Gastroesophageal sphincter (tissue), 4 donors: ENCODE measurements at regions not wholly inside any gene's neighbourhood (a gene's known extent, or its start where the extent isn't known, plus 50 kb on each side); places are given as distances from the start of the nearest gene placed in this dataset.

Experiments used
- ATAC-seq: fragments of 150-250 bp; one replicate; pipeline ENCODE4 v1.9.1; 2016; ENCODE audit warnings: mild to moderate bottlenecking, moderate library complexity
- H3K27ac ChIP-seq, 4 donors: fragments of 200-600 bp; sonication (generic) in 3 of 4; 1 replicate in 3 of 4; 2 replicates in 1 of 4; pipeline ENCODE4 v1.5.1; 2016 to 2019
- H3K27me3 ChIP-seq: fragments of 200-600 bp; sonication (generic); one replicate; pipeline ENCODE4 v1.5.1; 2019
- H3K36me3 ChIP-seq, 2 donors: fragments of 200-600 bp; sonication (generic); one replicate each; pipeline ENCODE4 v1.5.1; 2019; ENCODE audit warnings: control low read depth in 1 of 2
- H3K4me1 ChIP-seq, 3 donors: fragments of 200-600 bp; sonication (generic); 1 replicate in 2 of 3; 2 replicates in 1 of 3; pipeline ENCODE4 v1.5.1; 2016 to 2019; ENCODE audit warnings: control low read depth in 2 of 3
- H3K4me3 ChIP-seq, 2 donors: fragments of 200-600 bp; sonication (generic); one replicate each; pipeline ENCODE4 v1.5.1; 2019; ENCODE audit warnings: mild to moderate bottlenecking in 1 of 2, moderate library complexity in 1 of 2
- H3K9me3 ChIP-seq, 3 donors: fragments of 200-600 bp; sonication (generic); one replicate each; pipeline ENCODE4 v1.5.1; 2017 to 2019; ENCODE audit warnings: control low read depth in 2 of 3
- EP300 ChIP-seq: sonication (generic); formaldehyde crosslinking; IDR thresholded peaks from one replicate; pipeline ENCODE4 v1.6.1; 2017; ENCODE audit warnings: antibody characterized with exemption, mild to moderate bottlenecking
- POLR2A ChIP-seq, 2 donors: fragments of 450-650 bp; IDR thresholded peaks; one replicate each; pipeline ENCODE4 v1.6.1; 2017; ENCODE audit warnings: antibody characterized with exemption in 2 of 2, mild to moderate bottlenecking in 2 of 2, moderate library complexity in 1 of 2
- POLR2AphosphoS5 ChIP-seq: sonication (generic); formaldehyde crosslinking; IDR thresholded peaks from one replicate; pipeline ENCODE4 v1.6.1; 2017; ENCODE audit warnings: antibody characterized with exemption
- WGBS, 2 donors: methylation state at CpG; one replicate each; pipeline ENCODE4 v1.1.5; 2018; ENCODE audit warnings: low coverage in 1 of 2; 5-methylcytosine and 5-hydroxymethylcytosine counted together
- TF ChIP-seq, protein P1 (sequence below), 4 experiments: fragments of 200-600 bp in 2 of 4; fragments of 450-650 bp in 2 of 4; sonication (generic) in 1 of 4; IDR thresholded peaks; one replicate each; pipeline ENCODE4 v1.5.1; 2017 to 2019; ENCODE audit warnings: antibody characterized with exemption in 4 of 4, mild to moderate bottlenecking in 2 of 4, moderate library complexity in 2 of 4

- no peak overlapping the region for H3K27ac ChIP-seq
- ATAC-seq = no peak
- H3K4me3 ChIP-seq = no peak overlapping the region
- 50 to 72% methylated on average over 5 to 7 of the region's 7 CpGs for WGBS, 2 donors
- H3K27me3 ChIP-seq = no peaks in the 10 kb centered on the region
- H3K9me3 ChIP-seq = no peaks in the 10 kb centered on the region
- TF ChIP-seq POLR2A (IDR thresholded peaks at IDR 0.05) = no peak
- TF ChIP-seq, protein P1, sequence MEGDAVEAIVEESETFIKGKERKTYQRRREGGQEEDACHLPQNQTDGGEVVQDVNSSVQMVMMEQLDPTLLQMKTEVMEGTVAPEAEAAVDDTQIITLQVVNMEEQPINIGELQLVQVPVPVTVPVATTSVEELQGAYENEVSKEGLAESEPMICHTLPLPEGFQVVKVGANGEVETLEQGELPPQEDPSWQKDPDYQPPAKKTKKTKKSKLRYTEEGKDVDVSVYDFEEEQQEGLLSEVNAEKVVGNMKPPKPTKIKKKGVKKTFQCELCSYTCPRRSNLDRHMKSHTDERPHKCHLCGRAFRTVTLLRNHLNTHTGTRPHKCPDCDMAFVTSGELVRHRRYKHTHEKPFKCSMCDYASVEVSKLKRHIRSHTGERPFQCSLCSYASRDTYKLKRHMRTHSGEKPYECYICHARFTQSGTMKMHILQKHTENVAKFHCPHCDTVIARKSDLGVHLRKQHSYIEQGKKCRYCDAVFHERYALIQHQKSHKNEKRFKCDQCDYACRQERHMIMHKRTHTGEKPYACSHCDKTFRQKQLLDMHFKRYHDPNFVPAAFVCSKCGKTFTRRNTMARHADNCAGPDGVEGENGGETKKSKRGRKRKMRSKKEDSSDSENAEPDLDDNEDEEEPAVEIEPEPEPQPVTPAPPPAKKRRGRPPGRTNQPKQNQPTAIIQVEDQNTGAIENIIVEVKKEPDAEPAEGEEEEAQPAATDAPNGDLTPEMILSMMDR (IDR thresholded peaks at IDR 0.05) = no peak
- no peak for TF ChIP-seq POLR2AphosphoS5
- TF ChIP-seq EP300 = no peak
- no peaks in the 10 kb centered on the region for H3K4me1 ChIP-seq
- no peaks in the 10 kb centered on the region for H3K36me3 ChIP-seq
Observed at GRCh38 chr5:74056107-74056788, 430.3 kb downstream of the ARHGEF28 start.

- H3K27ac ChIP-seq = no peak overlapping the region
- H3K27me3 ChIP-seq = no peaks in the 10 kb centered on the region
- no peaks in the 10 kb centered on the region for H3K36me3 ChIP-seq
- no peak for TF ChIP-seq POLR2AphosphoS5
- TF ChIP-seq POLR2A (IDR thresholded peaks at IDR 0.05) = no peak
- TF ChIP-seq, protein P1 (IDR thresholded peaks at IDR 0.05) = no peak
- no peak for TF ChIP-seq EP300
- no peak overlapping the region for H3K4me3 ChIP-seq
- no peaks in the 10 kb centered on the region for H3K9me3 ChIP-seq
- no peak for ATAC-seq
- 86 to 90% methylated on average over 5 to 7 of the region's 7 CpGs for WGBS, 2 donors
- no peaks in the 10 kb centered on the region for H3K4me1 ChIP-seq
Observed at GRCh38 chr5:74055486-74056106, 429.6 kb downstream of the ARHGEF28 start.

DNA sequence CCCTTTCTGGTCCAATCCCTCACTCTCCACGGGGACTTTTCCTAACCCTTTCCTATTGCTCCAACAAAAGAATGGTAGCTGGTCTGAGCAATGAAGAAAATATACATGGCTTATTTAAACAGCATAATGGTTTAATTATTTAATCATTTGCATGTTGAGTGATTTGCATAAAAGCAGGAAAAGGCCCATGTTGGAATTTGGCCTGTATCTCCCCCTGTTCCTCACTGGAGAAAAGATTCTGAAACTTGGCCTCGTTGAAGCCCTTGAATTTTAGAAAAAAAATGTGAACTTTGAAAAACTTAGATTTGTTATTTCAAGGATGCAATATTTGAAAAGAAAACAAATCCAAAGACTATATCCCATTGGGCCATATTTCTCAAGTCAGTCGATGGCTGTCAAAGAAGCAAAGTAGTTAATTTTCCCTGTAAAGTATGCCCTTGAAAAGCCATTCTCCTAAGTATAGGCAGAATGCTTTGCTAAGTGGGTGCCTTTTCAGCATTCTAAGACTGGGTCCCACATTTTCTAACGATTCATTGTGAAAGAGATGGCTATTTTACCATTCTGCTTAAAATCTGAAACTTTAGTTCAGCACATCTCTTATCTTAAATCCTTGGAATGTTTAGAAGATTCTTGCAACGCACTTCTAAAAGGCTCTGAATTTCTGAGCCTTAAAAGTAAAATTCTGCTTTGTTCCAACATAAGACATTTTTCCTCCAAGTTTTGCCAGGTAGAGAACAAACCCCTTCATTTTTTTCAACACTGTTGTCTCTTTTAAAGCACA, 428.8 kb downstream of the ARHGEF28 start:
- 70 to 77% methylated on average over 5 of the region's 5 CpGs for WGBS, 2 donors
- Histone ChIP-seq H3K4me3 (no peak overlapping the region), H3K9me3 (no peaks in the 10 kb centered on the region), H3K27me3 (no peaks in the 10 kb centered on the region), H3K27ac (no peak overlapping the region), H3K36me3 (no peaks in the 10 kb centered on the region), H3K4me1 (no peaks in the 10 kb centered on the region)
- no peak for ATAC-seq
- TF ChIP-seq, protein P1 (IDR thresholded peaks at IDR 0.05) = no peak
- TF ChIP-seq POLR2A (IDR thresholded peaks at IDR 0.05) = no peak
- TF ChIP-seq POLR2AphosphoS5 = no peak
- TF ChIP-seq EP300 = no peak

- no peak for ATAC-seq
- Histone ChIP-seq H3K4me3 (no peak overlapping the region), H3K27ac (no peak overlapping the region), H3K9me3 (no peaks in the 10 kb centered on the region), H3K36me3 (no peaks in the 10 kb centered on the region), H3K27me3 (no peaks in the 10 kb centered on the region), H3K4me1 (no peaks in the 10 kb centered on the region)
- TF ChIP-seq POLR2AphosphoS5 (no peak), POLR2A (IDR thresholded peaks at IDR 0.05) (no peak), EP300 (no peak)
- TF ChIP-seq, protein P1 (IDR thresholded peaks at IDR 0.05) = no peak
- 70 to 90% methylated on average over 2 to 4 of the region's 5 CpGs for WGBS, 2 donors
Observed at GRCh38 chr5:74054139-74054538, 428.1 kb downstream of the ARHGEF28 start.
